IPS DF 4.7 (cell line): ENCODE measurements at regions not wholly inside any gene's neighbourhood (a gene's known extent, or its start where the extent isn't known, plus 50 kb on each side); places are given as distances from the start of the nearest gene placed in this dataset.
"Not testable (repeated sequence)": the region's sequence is repeated elsewhere in the genome, so short reads cannot be mapped to it uniquely, and the experiment has no call there.

ENCODE experiments used
- DNase-seq: peaks from one replicate; pipeline ENCODE4 v3.0.0-alpha.2; 2013; ENCODE audit warnings: low spot score; ENCODE audit errors: extremely low read depth

- no peak for DNase-seq
Measured at GRCh38 chr6:40887079-40887791, 151.8 kb downstream of the UNC5CL start.

GRCh38 chr6:40885139-40885774 lies 153.8 kb downstream of the UNC5CL start:
- DNase-seq, result no peak

- DNase-seq, result no peak
Measured at GRCh38 chr6:40882323-40882997, 156.6 kb downstream of the UNC5CL start.

GRCh38 chr6:40881501-40881900 lies 157.5 kb downstream of the UNC5CL start:
- DNase-seq, result no peak

- DNase-seq, result no peak
Measured at GRCh38 chr6:40880906-40881305, 158.1 kb downstream of the UNC5CL start.

GRCh38 chr6:40879169-40879568 lies 159.9 kb downstream of the UNC5CL start:
- no peak for DNase-seq

GRCh38 chr6:40877362-40877761 lies 161.7 kb downstream of the UNC5CL start:
- DNase-seq, result no peak

GRCh38 chr6:40876336-40876735 lies 162.7 kb downstream of the UNC5CL start:
- DNase-seq, result no peak

- DNase-seq, result no peak
Measured at GRCh38 chr6:40874495-40874894, 164.5 kb downstream of the UNC5CL start.

GRCh38 chr6:40871424-40871823 lies 167.6 kb downstream of the UNC5CL start:
- DNase-seq, result no peak

- DNase-seq, result not testable (repeated sequence)
Measured at GRCh38 chr6:40868089-40868865, 170.7 kb downstream of the UNC5CL start.

GRCh38 chr6:40867527-40867926 lies 171.5 kb downstream of the UNC5CL start:
- DNase-seq, result not testable (repeated sequence)

- not testable (repeated sequence) for DNase-seq
Measured at GRCh38 chr6:40865259-40865658, 173.8 kb downstream of the UNC5CL start.

- no peak for DNase-seq
Measured at GRCh38 chr6:40860443-40860842, 178.6 kb downstream of the UNC5CL start.

- DNase-seq, result no peak
Measured at GRCh38 chr6:40856271-40856670, 182.8 kb downstream of the UNC5CL start.

- no peak for DNase-seq
Measured at GRCh38 chr6:40855168-40855880, 183.7 kb downstream of the UNC5CL start.

- no peak for DNase-seq
Measured at GRCh38 chr6:40854592-40854991, 184.4 kb downstream of the UNC5CL start.

GRCh38 chr6:40852779-40853373 lies 186.1 kb downstream of the UNC5CL start:
- no peak for DNase-seq

GRCh38 chr6:40849546-40849945 lies 189.5 kb downstream of the UNC5CL start:
- DNase-seq, result no peak

GRCh38 chr6:40848868-40849514 lies 190.0 kb downstream of the UNC5CL start:
- DNase-seq, result no peak
